Upper lobe of left lung (tissue), 6 donors: ENCODE measurements at regions not wholly inside any gene's neighbourhood (a gene's known extent, or its start where the extent isn't known, plus 50 kb on each side); places are given as distances from the start of the nearest gene placed in this dataset.

ENCODE experiments used
- ATAC-seq, 2 donors: fragments of 200-7000 bp; cut with Tn5 transposase; one replicate each; pipeline ENCODE4 v1.9.1; 2022; ENCODE audit warnings: mild to moderate bottlenecking in 2 of 2, moderate library complexity in 2 of 2; ENCODE audit not compliant: low FRiP score in 2 of 2
- DNase-seq, 2 donors: peaks; one replicate each; pipeline ENCODE4 v3.0.0-alpha.2; 2019 to 2020
- H3K27ac ChIP-seq, 4 donors: fragments of 200-600 bp; sonication (generic); one replicate each; pipeline ENCODE4 v1.5.1; 2016 to 2019
- H3K27me3 ChIP-seq, 4 donors: fragments of 200-600 bp; sonication (generic); one replicate each; pipeline ENCODE4 v1.5.1; 2017 to 2019
- H3K36me3 ChIP-seq, 4 donors: fragments of 200-600 bp; sonication (generic); one replicate each; pipeline ENCODE4 v1.5.1; 2016 to 2019
- H3K4me1 ChIP-seq, 4 donors: fragments of 200-600 bp; sonication (generic); one replicate each; pipeline ENCODE4 v1.5.1; 2018 to 2019
- H3K4me3 ChIP-seq, 4 donors: fragments of 200-600 bp; sonication (generic); one replicate each; pipeline ENCODE4 v1.5.1; 2017 to 2019; ENCODE audit warnings: mild to moderate bottlenecking in 2 of 4, moderate library complexity in 1 of 4
- H3K9me3 ChIP-seq, 4 donors: fragments of 200-600 bp; sonication (generic); one replicate each; pipeline ENCODE4 v1.5.1; 2018 to 2019
- CTCF ChIP-seq, 6 experiments: fragments of 450-650 bp in 4 of 6; fragments of 200-600 bp in 2 of 6; sonication (generic) in 2 of 6; IDR thresholded peaks; one replicate each; pipeline ENCODE4 v1.5.1; 2016 to 2019; ENCODE audit warnings: antibody characterized with exemption in 6 of 6
- EP300 ChIP-seq, 4 donors: sonication (generic); formaldehyde crosslinking; IDR thresholded peaks; one replicate each; pipeline ENCODE4 v1.5.1; 2017; ENCODE audit warnings: antibody characterized with exemption in 4 of 4, control low read depth in 2 of 4
- POLR2A ChIP-seq, 4 donors: fragments of 450-650 bp; IDR thresholded peaks; one replicate each; pipeline ENCODE4 v1.5.1; 2016 to 2017; ENCODE audit warnings: antibody characterized with exemption in 4 of 4, mild to moderate bottlenecking in 2 of 4
- POLR2AphosphoS5 ChIP-seq, 2 donors: sonication (generic); formaldehyde crosslinking; IDR thresholded peaks; one replicate each; pipeline ENCODE4 v1.5.1; 2017; ENCODE audit warnings: antibody characterized with exemption in 2 of 2
- WGBS, 2 donors: methylation state at CpG; one replicate each; pipeline ENCODE4 v1.1.5; 2017 to 2018; 5-methylcytosine and 5-hydroxymethylcytosine counted together
- donor health status: DM: no; HTN: no; CAD: no; lungs with moderate emphysema.
- donor health status: DM: no; HTN: yes; CAD: no; lungs with severe emphysema.

- peaks cover 25 to 40% (median 36%) of the 10 kb centered on the region in 4 donors for H3K4me1 ChIP-seq
- no peaks in the 10 kb centered on the region for H3K36me3 ChIP-seq
- H3K4me3 ChIP-seq = no peak overlapping the region
- no peaks in the 10 kb centered on the region for H3K9me3 ChIP-seq
- WGBS, 2 donors = 75 to 82% methylated on average over 5 to 6 of the region's 6 CpGs
- peak overlapping the region in 1 of 4 donors; percentile 18 for H3K27ac ChIP-seq
- no peak for DNase-seq
- H3K27me3 ChIP-seq = no peaks in the 10 kb centered on the region
- ATAC-seq = no peak
- no peak for TF ChIP-seq POLR2A (IDR thresholded peaks at IDR 0.05)
- TF ChIP-seq POLR2AphosphoS5 (IDR thresholded peaks at IDR 0.05) = no peak
- TF ChIP-seq EP300 (IDR thresholded peaks at IDR 0.05) = no peak
- no peak for TF ChIP-seq CTCF (IDR thresholded peaks at IDR 0.05)
These were observed 121.0 kb upstream of the IRF2BP2 start for GRCh38 chr1:234730770-234731568.

DNA sequence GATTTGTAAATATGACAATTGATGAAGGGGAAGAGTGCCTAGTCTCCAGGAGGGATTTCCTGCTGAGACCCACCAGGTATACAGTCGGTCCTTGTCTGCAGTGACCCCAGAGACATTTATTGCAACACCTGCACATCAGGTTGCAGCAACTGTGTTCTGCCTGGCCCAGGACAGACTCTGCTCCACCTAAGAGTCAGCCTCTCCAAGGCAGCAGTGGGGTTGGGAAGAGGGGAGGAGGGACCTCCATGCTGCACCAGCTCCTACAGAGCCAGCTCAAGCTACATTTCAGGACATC lies 120.4 kb upstream of the IRF2BP2 start:
- TF ChIP-seq CTCF (IDR thresholded peaks at IDR 0.05) (no peak), EP300 (IDR thresholded peaks at IDR 0.05) (no peak), POLR2A (IDR thresholded peaks at IDR 0.05) (no peak), POLR2AphosphoS5 (IDR thresholded peaks at IDR 0.05) (no peak)
- Histone ChIP-seq H3K4me1 (peaks cover 31 to 46% (median 41%) of the 10 kb centered on the region in 4 donors), H3K36me3 (no peaks in the 10 kb centered on the region), H3K27ac (no peak overlapping the region), H3K27me3 (no peaks in the 10 kb centered on the region), H3K9me3 (no peaks in the 10 kb centered on the region), H3K4me3 (no peak overlapping the region)
- ATAC-seq (no peak), DNase-seq (no peak)
- WGBS, 2 donors = 50 to 91% methylated on average over 1 of the region's 1 CpG

DNA sequence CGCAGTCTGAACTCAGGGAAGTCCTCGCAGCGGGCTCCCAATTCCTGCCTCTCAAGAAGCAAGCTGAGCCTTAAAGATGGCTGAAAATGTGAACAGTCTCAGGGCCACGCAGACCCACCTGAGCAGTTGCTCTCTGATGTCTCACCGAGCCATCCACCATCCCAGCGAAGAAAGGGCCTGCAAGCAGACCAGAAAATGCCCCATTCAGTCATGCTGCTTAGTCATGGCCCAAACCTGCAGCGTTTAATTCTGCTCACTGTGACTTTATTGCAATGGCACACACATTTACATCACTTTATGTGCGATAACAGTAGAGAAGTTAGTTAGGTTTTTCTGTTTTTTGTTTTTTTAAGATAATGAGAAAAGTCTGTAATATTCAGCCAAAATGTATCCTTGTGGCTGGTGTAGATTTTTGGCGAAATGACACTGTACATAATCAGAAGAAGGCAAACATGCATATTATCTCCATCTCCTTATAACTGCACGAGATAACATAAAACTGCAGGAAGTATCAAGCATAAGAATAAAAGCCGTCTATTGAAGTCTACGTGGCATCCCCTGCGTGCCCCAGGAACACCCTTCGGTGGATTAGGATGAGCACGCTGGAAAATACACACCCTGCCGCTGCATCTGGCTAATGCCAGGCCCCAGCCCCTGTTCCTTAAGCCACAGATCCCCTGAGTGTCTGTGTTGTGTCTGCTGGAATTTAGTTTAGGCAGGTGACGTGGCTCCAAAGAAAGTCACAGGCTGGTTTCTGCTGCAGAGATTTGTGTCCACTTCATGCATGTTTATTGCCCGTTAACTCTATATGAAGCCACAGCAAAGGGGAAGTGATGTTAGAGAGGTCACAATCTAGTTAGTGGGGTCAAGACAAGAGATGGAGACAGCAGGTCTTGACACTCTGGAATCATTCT lies 119.8 kb upstream of the IRF2BP2 start:
- Histone ChIP-seq H3K4me3 (no peak overlapping the region), H3K27ac (no peak overlapping the region), H3K4me1 (peaks cover 37 to 51% (median 48%) of the 10 kb centered on the region in 4 donors), H3K9me3 (no peaks in the 10 kb centered on the region), H3K27me3 (no peaks in the 10 kb centered on the region), H3K36me3 (no peaks in the 10 kb centered on the region)
- no peak for TF ChIP-seq POLR2A (IDR thresholded peaks at IDR 0.05)
- no peak for TF ChIP-seq POLR2AphosphoS5 (IDR thresholded peaks at IDR 0.05)
- no peak for TF ChIP-seq EP300 (IDR thresholded peaks at IDR 0.05)
- no peak for ATAC-seq
- 91 to 93% methylated on average over 18 of the region's 18 CpGs for WGBS, 2 donors
- DNase-seq = no peak

DNA sequence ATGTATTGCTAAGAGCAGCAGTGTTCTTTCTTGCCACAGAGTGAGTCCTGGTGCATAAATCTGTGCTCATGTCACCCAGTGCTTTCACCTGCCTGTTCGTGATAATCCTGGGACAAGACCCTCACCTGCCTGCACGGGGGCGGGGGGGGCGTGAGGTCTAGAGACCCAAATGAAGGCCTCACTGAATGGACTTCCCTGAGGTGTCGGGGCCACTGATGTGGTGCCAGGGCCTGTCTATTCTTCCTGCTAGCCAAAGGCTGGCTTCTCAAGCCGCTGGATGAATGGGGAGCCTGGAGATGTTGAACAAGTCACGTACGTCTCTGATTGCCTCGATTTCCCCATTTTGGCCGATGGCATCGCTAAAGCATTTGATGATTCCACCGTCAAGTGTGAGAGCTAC lies 118.8 kb upstream of the IRF2BP2 start:
- no peak for ATAC-seq
- 92 to 96% methylated on average over 12 of the region's 12 CpGs for WGBS, 2 donors

More for the DNA sequence above, 118.8 kb upstream of the IRF2BP2 start:
- Histone ChIP-seq H3K4me1 (peaks cover 44 to 59% (median 56%) of the 10 kb centered on the region in 4 donors), H3K27ac (peak overlapping the region in 1 of 4 donors; percentile 93), H3K36me3 (no peaks in the 10 kb centered on the region), H3K27me3 (no peaks in the 10 kb centered on the region), H3K4me3 (no peak overlapping the region), H3K9me3 (no peaks in the 10 kb centered on the region)
- TF ChIP-seq CTCF (IDR thresholded peaks at IDR 0.05) (no peak), EP300 (IDR thresholded peaks at IDR 0.05) (no peak), POLR2AphosphoS5 (IDR thresholded peaks at IDR 0.05) (no peak), POLR2A (IDR thresholded peaks at IDR 0.05) (no peak)
- no peak for DNase-seq
